ENCODE measurements at regions not wholly inside any gene's neighbourhood (a gene's known extent, or its start where the extent isn't known, plus 50 kb on each side); places are given as distances from the start of the nearest gene placed in this dataset.

- no peak overlapping the region for H3K4me3 ChIP-seq
- H3K27ac ChIP-seq: no peak overlapping the region
- WGBS, 2 donors: 93 to 100% methylated on average over 2 of the region's 2 CpGs
- intact Hi-C loops (cut with DNase I; ENCODE audit: low total_unique reads): no loop called here
- no peaks in the 10 kb centered on the region for H3K9me3 ChIP-seq
- no peaks in the 10 kb centered on the region for H3K4me1 ChIP-seq
- no peaks in the 10 kb centered on the region for H3K27me3 ChIP-seq
- TF ChIP-seq CTCF (IDR thresholded peaks at IDR 0.05) (no peak), POLR2A (IDR thresholded peaks at IDR 0.05) (no peak)
- DNase-seq: no peak
- H3K36me3 ChIP-seq (ENCODE audit: low read depth, missing control alignments): no peaks in the 10 kb centered on the region
Observed at GRCh38 chr6:98260382-98260781, 574.0 kb upstream of the POU3F2 start.

DNA sequence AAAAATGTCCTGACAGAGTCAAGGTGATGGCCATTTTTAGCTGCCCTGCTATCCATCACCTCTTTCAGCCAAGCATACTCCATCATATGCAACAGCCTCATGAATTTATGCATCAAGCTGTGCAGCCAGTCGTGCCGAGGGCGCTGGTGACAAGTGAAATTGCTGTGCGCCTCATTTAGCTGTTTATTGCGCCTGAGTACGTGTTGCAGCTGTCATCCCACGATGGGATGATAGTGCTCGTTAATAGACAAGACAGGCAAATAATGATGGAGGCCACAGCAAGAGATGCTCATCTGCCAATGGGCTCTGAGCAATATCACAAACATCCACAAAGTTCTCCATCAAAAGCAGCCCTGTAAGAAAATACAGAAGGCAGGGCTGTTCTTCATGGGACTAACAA, 562.3 kb upstream of the POU3F2 start:
- no peaks in the 10 kb centered on the region for H3K4me1 ChIP-seq
- H3K9me3 ChIP-seq: no peaks in the 10 kb centered on the region
- H3K36me3 ChIP-seq (ENCODE audit: low read depth, missing control alignments): no peaks in the 10 kb centered on the region
- intact Hi-C loops (cut with DNase I; ENCODE audit: low total_unique reads): no loop called here
- no peak for DNase-seq
- no peaks in the 10 kb centered on the region for H3K27me3 ChIP-seq
- no peak overlapping the region for H3K4me3 ChIP-seq
- no peak for TF ChIP-seq POLR2A (IDR thresholded peaks at IDR 0.05)
- no peak for TF ChIP-seq CTCF (IDR thresholded peaks at IDR 0.05)
- H3K27ac ChIP-seq: no peak overlapping the region
- WGBS, 2 donors: 56 to 63% methylated on average over 8 of the region's 8 CpGs

DNA sequence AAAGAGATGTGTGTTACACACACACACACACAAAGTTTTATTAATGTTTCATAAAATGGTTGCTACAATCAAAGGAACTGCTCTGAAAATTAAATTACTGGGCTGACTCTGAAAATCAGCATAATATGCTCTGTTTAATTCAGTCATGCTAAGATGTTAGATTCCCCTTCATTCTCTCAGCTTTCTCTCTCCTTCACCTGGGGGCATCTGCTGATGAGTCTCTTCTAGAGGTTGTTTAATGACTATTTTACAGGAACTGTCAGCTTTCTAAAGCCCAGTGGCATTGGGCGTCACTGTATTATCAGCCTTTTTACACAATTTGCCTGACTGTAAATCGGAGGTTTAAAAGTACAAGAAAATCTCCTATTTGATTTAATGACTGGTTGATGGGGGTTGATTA, 559.7 kb upstream of the POU3F2 start:
- DNase-seq: no peak
- no peak overlapping the region for H3K4me3 ChIP-seq
- WGBS, 2 donors: 39 to 49% methylated on average over 2 of the region's 2 CpGs
- TF ChIP-seq POLR2A (IDR thresholded peaks at IDR 0.05) (no peak), CTCF (IDR thresholded peaks at IDR 0.05) (no peak)
- no peaks in the 10 kb centered on the region for H3K27me3 ChIP-seq
- no peaks in the 10 kb centered on the region for H3K36me3 ChIP-seq (ENCODE audit: low read depth, missing control alignments)
- no peak overlapping the region for H3K27ac ChIP-seq
- H3K4me1 ChIP-seq: no peaks in the 10 kb centered on the region
- H3K9me3 ChIP-seq: no peaks in the 10 kb centered on the region
- intact Hi-C loops (cut with DNase I; ENCODE audit: low total_unique reads): no loop called here

DNA sequence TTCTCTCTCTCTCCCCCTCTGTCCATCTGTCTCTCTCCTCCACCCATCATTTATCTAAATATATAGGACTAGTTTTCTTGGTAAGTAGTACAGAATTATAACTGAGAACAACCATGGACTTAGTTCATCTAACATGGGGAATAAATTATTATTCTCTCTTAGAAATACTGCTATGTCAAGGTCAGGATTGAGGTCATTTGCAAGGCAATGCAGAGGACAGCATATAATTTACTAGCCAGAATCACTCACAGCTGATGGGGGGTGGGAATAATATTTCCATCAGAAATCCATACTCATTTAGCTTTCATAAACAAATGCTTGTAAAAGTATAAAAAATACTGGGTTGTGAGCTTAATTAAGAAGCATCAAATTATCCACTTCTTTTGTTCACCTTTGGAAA, 553.9 kb upstream of the POU3F2 start:
- intact Hi-C loops (cut with DNase I; ENCODE audit: low total_unique reads): no loop called here
- TF ChIP-seq CTCF (IDR thresholded peaks at IDR 0.05): no peak
- TF ChIP-seq POLR2A (IDR thresholded peaks at IDR 0.05): no peak
- Histone ChIP-seq H3K27ac (no peak overlapping the region), H3K4me1 (no peaks in the 10 kb centered on the region), H3K9me3 (no peaks in the 10 kb centered on the region), H3K4me3 (no peak overlapping the region), H3K36me3 (ENCODE audit: low read depth, missing control alignments) (no peaks in the 10 kb centered on the region), H3K27me3 (no peaks in the 10 kb centered on the region)
- no peak for DNase-seq

DNA sequence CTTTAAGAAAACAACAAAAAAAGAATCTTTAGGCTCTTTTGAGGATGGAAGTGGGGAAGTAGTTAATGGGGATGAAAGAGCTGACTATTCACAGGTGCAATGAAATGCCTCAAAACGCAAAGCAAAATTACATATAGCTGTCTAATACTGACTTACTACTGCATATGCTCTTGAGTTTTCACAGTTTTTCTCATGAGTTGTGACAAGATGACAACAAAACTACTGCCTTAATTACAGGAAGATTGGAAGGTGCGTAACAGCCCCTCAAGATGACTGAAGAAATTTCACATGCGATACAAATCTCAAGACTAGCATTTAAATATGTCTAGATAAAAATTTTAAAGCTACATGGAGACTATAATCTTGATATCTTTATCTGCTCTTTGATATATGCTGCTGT, 547.8 kb upstream of the POU3F2 start:
- H3K36me3 ChIP-seq (ENCODE audit: low read depth, missing control alignments): no peaks in the 10 kb centered on the region
- 92% methylated on average over 3 of the region's 3 CpGs for WGBS, 2 donors
- no peak for DNase-seq
- H3K27ac ChIP-seq: no peak overlapping the region
- no peaks in the 10 kb centered on the region for H3K9me3 ChIP-seq
- TF ChIP-seq POLR2A (IDR thresholded peaks at IDR 0.05) (no peak), CTCF (IDR thresholded peaks at IDR 0.05) (no peak)
- no peak overlapping the region for H3K4me3 ChIP-seq
- no peaks in the 10 kb centered on the region for H3K27me3 ChIP-seq
- no peaks in the 10 kb centered on the region for H3K4me1 ChIP-seq
- intact Hi-C loops (cut with DNase I; ENCODE audit: low total_unique reads): no loop called here

All from testis (tissue), 2 donors.